Stimulated activated CD8-positive, alpha-beta memory T cell treated with anti-CD3 and anti-CD28 coated beads, Interleukin-7, amount 100 ng/mL, for 4 hours (primary cell): ENCODE measurements at regions not wholly inside any gene's neighbourhood (a gene's known extent, or its start where the extent isn't known, plus 50 kb on each side); places are given as distances from the start of the nearest gene placed in this dataset.

Source experiments
- DNase-seq, 2 donors: peaks; one replicate each; pipeline ENCODE4 v3.0.0-alpha.2; 2020; ENCODE audit warnings: low read depth in 2 of 2

GRCh38 chr6:44708208-44708607 lies 320.7 kb downstream of the CDC5L start:
- no peak for DNase-seq

GRCh38 chr6:44712353-44713111 lies 325.0 kb downstream of the CDC5L start:
- DNase-seq = no peak

GRCh38 chr6:44715188-44715587 lies 327.7 kb downstream of the CDC5L start:
- DNase-seq = no peak

GRCh38 chr6:44715925-44716324 lies 328.4 kb downstream of the CDC5L start:
- no peak for DNase-seq

- DNase-seq = no peak
These were observed 329.9 kb downstream of the CDC5L start for GRCh38 chr6:44717431-44717830.

- DNase-seq = no peak
These were observed 334.6 kb downstream of the CDC5L start for GRCh38 chr6:44721954-44722578.

GRCh38 chr6:44722736-44723135 lies 335.2 kb downstream of the CDC5L start:
- DNase-seq = no peak

- DNase-seq = no peak
These were observed 336.1 kb downstream of the CDC5L start for GRCh38 chr6:44723439-44724197.

- DNase-seq = no peak
These were observed 337.6 kb downstream of the CDC5L start for GRCh38 chr6:44725070-44725469.

GRCh38 chr6:44727651-44728630 lies 340.4 kb downstream of the CDC5L start:
- DNase-seq = no peak

- no peak for DNase-seq
These were observed 343.4 kb downstream of the CDC5L start for GRCh38 chr6:44730771-44731391.

- no peak for DNase-seq
These were observed 344.1 kb downstream of the CDC5L start for GRCh38 chr6:44731485-44732095.

- no peak for DNase-seq
These were observed 344.7 kb downstream of the CDC5L start for GRCh38 chr6:44732243-44732642.

GRCh38 chr6:44733126-44733525 lies 345.6 kb downstream of the CDC5L start:
- DNase-seq = no peak

GRCh38 chr6:44733868-44734267 lies 346.4 kb downstream of the CDC5L start:
- no peak for DNase-seq

GRCh38 chr6:44734886-44735629 lies 347.6 kb downstream of the CDC5L start:
- DNase-seq = no peak

GRCh38 chr6:44735630-44735963 lies 348.1 kb downstream of the CDC5L start:
- no peak for DNase-seq

GRCh38 chr6:44737341-44737740 lies 349.8 kb downstream of the CDC5L start:
- DNase-seq = no peak

- no peak for DNase-seq
These were observed 350.5 kb downstream of the CDC5L start for GRCh38 chr6:44737829-44738528.
